ENCODE measurements at regions not wholly inside any gene's neighbourhood (a gene's known extent, or its start where the extent isn't known, plus 50 kb on each side); places are given as distances from the start of the nearest gene placed in this dataset.

DNA sequence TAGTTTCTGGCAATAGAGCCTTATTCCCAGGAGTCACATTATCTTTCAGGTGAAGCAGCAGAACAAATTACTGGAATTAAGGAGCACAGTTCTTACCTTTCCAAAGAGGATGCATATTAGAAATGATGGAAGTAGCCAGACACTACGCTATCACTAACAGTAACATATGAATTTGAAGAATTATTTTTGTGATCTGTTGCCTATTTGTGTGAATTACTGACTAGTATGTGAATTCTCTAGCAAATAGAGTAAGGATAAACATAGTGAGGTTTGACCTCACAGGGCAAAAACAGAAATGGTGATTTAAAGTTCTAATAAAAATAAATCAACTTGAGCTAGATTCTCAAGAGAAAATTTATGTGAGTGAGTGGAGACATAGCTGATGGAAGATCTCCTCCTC lies 1299.3 kb downstream of the XPNPEP1 start:
- WGBS (ENCODE audit: missing lambda C conversion rate): 0% methylated on average over 1 of the region's 1 CpG
- Histone ChIP-seq H3K4me1 (no peaks in the 10 kb centered on the region), H3K9me3 (no peaks in the 10 kb centered on the region), H3K4me3 (no peak overlapping the region), H3K27ac (no peak overlapping the region), H3K4me2 (no peak overlapping the region)
- ChIA-PET CTCF (no interaction called here), POLR2A (no interaction called here)
- FAIRE-seq (no peak), ATAC-seq (no peak), DNase-seq (ENCODE audit: low read depth in 1 of 2, low spot score in 1 of 2) (no peak)
- TF ChIP-seq RNF2 (IDR thresholded peaks at IDR 0.05; ENCODE audit: borderline replicate concordance, low read depth): no peak
- no peak for TF ChIP-seq CHD2 (IDR thresholded peaks at IDR 0.05; ENCODE audit: low read length, partially characterized antibody)
- no peak for TF ChIP-seq NPAS2 (CRISPR knock-in tag; IDR thresholded peaks at IDR 0.05; ENCODE audit: borderline replicate concordance)
- no peak for TF ChIP-seq USF2 (IDR thresholded peaks at IDR 0.05)
- TF ChIP-seq RARB (CRISPR knock-in tag; IDR thresholded peaks at IDR 0.05): no peak
- no peak for TF ChIP-seq ELK1 (IDR thresholded peaks at IDR 0.05; ENCODE audit: low read depth, low read length)
- TF ChIP-seq SREBF2 (IDR thresholded peaks at IDR 0.05): no peak
- no peak for TF ChIP-seq SMC3 (IDR thresholded peaks at IDR 0.05)
- no peak for TF ChIP-seq HOXB5 (CRISPR knock-in tag; IDR thresholded peaks at IDR 0.05)

- ChIA-PET POLR2A (no interaction called here), CTCF (no interaction called here)
- Histone ChIP-seq H3K4me1 (no peaks in the 10 kb centered on the region), H3K4me3 (no peak overlapping the region), H3K9me3 (no peaks in the 10 kb centered on the region), H3K27ac (no peak overlapping the region), H3K4me2 (no peak overlapping the region)
- TF ChIP-seq NR3C1 (IDR thresholded peaks at IDR 0.05): no peak
- TF ChIP-seq, protein P1, sequence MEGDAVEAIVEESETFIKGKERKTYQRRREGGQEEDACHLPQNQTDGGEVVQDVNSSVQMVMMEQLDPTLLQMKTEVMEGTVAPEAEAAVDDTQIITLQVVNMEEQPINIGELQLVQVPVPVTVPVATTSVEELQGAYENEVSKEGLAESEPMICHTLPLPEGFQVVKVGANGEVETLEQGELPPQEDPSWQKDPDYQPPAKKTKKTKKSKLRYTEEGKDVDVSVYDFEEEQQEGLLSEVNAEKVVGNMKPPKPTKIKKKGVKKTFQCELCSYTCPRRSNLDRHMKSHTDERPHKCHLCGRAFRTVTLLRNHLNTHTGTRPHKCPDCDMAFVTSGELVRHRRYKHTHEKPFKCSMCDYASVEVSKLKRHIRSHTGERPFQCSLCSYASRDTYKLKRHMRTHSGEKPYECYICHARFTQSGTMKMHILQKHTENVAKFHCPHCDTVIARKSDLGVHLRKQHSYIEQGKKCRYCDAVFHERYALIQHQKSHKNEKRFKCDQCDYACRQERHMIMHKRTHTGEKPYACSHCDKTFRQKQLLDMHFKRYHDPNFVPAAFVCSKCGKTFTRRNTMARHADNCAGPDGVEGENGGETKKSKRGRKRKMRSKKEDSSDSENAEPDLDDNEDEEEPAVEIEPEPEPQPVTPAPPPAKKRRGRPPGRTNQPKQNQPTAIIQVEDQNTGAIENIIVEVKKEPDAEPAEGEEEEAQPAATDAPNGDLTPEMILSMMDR (IDR thresholded peaks at IDR 0.05): no peak
- TF ChIP-seq TP53 (CRISPR knock-in tag; IDR thresholded peaks at IDR 0.05): no peak
- TF ChIP-seq CHD2 (IDR thresholded peaks at IDR 0.05; ENCODE audit: low read length, partially characterized antibody): no peak
- TF ChIP-seq EHF (CRISPR knock-in tag; IDR thresholded peaks at IDR 0.05): no peak
- no peak for TF ChIP-seq HDAC2 (IDR thresholded peaks at IDR 0.05)
- no peak for TF ChIP-seq RARB (CRISPR knock-in tag; IDR thresholded peaks at IDR 0.05)
- TF ChIP-seq SMC3 (IDR thresholded peaks at IDR 0.05): no peak
- no peak for TF ChIP-seq PBX3 (IDR thresholded peaks at IDR 0.05)
- no peak for TF ChIP-seq ZSCAN20 (CRISPR knock-in tag; IDR thresholded peaks at IDR 0.05)
- no peak for TF ChIP-seq MAFK (IDR thresholded peaks at IDR 0.05; ENCODE audit: partially characterized antibody)
- no peak for TF ChIP-seq E2F6 (IDR thresholded peaks at IDR 0.05; ENCODE audit: borderline replicate concordance, low read depth)
- TF ChIP-seq MYC (IDR thresholded peaks at IDR 0.05; ENCODE audit: borderline replicate concordance, low read length): no peak
- no peak for TF ChIP-seq JUN (IDR thresholded peaks at IDR 0.05)
- no peak for TF ChIP-seq SREBF2 (IDR thresholded peaks at IDR 0.05)
- no peak for TF ChIP-seq CBX2 (IDR thresholded peaks at IDR 0.05; ENCODE audit: borderline replicate concordance, low read depth)
- no peak for TF ChIP-seq CBX8 (IDR thresholded peaks at IDR 0.05)
- no peak for TF ChIP-seq EP300 (IDR thresholded peaks at IDR 0.05)
- no peak for TF ChIP-seq KDM1A (IDR thresholded peaks at IDR 0.05; ENCODE audit: low read depth)
- TF ChIP-seq RAD21 (conservative IDR thresholded peaks at IDR 0.05 in 1 of 2, IDR thresholded peaks at IDR 0.05 in 1 of 2): no peak
- FAIRE-seq: no peak
- 0% methylated on average over 1 of the region's 1 CpG for WGBS (ENCODE audit: missing lambda C conversion rate)
- ATAC-seq: no peak
- DNase-seq (ENCODE audit: low read depth in 1 of 2, low spot score in 1 of 2): no peak
These were observed 1302.3 kb downstream of the XPNPEP1 start for GRCh38 chr10:108620821-108621534.
